HCT116 (cell line): ENCODE measurements at regions not wholly inside any gene's neighbourhood (a gene's known extent, or its start where the extent isn't known, plus 50 kb on each side); places are given as distances from the start of the nearest gene placed in this dataset.

Source experiments
- ATAC-seq: fragments of 200-7000 bp; cut with Tn5 transposase; 2 replicates; pipeline ENCODE4 v1.9.1; 2020; ENCODE audit warnings: mild to moderate bottlenecking, moderate library complexity
- BruUV-seq: library from RNA; stranded (reverse); fragments of 400-500 nt; replicated peaks from 2 replicates; lab custom pipeline; 2021; lab: Mats Ljungman, UMichigan
- CTCF ChIA-PET: fragments of 300-600 bp; sonication (Branson Sonifier 250); formaldehyde crosslinking; loops from one replicate; lab custom pipeline; 2021; ENCODE audit warnings: antibody characterized with exemption; lab: Charles Lee
- POLR2A ChIA-PET: fragments of 300-600, 350-600 bp; sonication (Branson Sonifier 250); formaldehyde crosslinking; loops from one replicate; lab custom pipeline; 2021; ENCODE audit warnings: antibody characterized with exemption; lab: Charles Lee
- RAD21 ChIA-PET, 2 experiments: fragments of 300-600 bp; sonication (Branson Sonifier 250); formaldehyde crosslinking; loops; one replicate each; lab custom pipeline; 2023; ENCODE audit warnings: low total read pairs in 2 of 2; ENCODE audit not compliant: uncharacterized antibody in 2 of 2, unreplicated experiment in 2 of 2, low non-redundant PET in 1 of 2; lab: Charles Lee
- DNase-seq: peaks from one replicate; pipeline ENCODE4 v3.0.0-alpha.2; 2010; ENCODE audit warnings: low read depth, low spot score
- H2AFZ ChIP-seq: fragments of 200-600 bp; shearing (Covaris generic), sonication (generic); 2 replicates; pipeline ENCODE4 v1.6.1; 2017; ENCODE audit warnings: low read depth, mixed run types, mixed read lengths, antibody characterized with exemption, low read length; ENCODE audit not compliant: poor library complexity, severe bottlenecking
- H3K27ac ChIP-seq: 2 replicates; pipeline ENCODE4 v1.5.1; 2012; ENCODE audit warnings: low read depth, low read length
- H3K27me3 ChIP-seq: fragments of 200-600 bp; sonication (generic); 2 replicates; pipeline ENCODE4 v1.6.1; 2016; ENCODE audit warnings: mixed run types, low read length, mixed read lengths; ENCODE audit not compliant: insufficient read depth
- H3K36me3 ChIP-seq, 2 experiments: fragments of 200-500 bp in 1 of 2; fragments of 200-600 bp in 1 of 2; sonication (Bioruptor generic) in 1 of 2; sonication (generic) in 1 of 2; 2 replicates each; pipeline versions ENCODE4 v1.5.1 to v1.6.1; 2014 to 2016; ENCODE audit warnings: low read length in 2 of 2, inconsistent platforms in 1 of 2, mixed read lengths in 1 of 2, mixed run types in 1 of 2; ENCODE audit not compliant: insufficient read depth in 2 of 2, control insufficient read depth in 1 of 2
- H3K4me1 ChIP-seq, 2 experiments: fragments of 200-600 bp in 1 of 2; sonication (generic) in 1 of 2; 2 replicates each; pipeline versions ENCODE4 v1.5.1 to v1.6.1; 2012 to 2017; ENCODE audit warnings: low read length in 2 of 2, inconsistent platforms in 1 of 2, mild to moderate bottlenecking in 1 of 2, mixed read lengths in 1 of 2, mixed run types in 1 of 2, moderate library complexity in 1 of 2; ENCODE audit not compliant: insufficient read depth in 2 of 2, control insufficient read depth in 1 of 2
- H3K4me2 ChIP-seq: fragments of 200-600 bp; sonication (generic); 2 replicates; pipeline ENCODE4 v1.6.1; 2017; ENCODE audit warnings: mixed run types, low read length, mixed read lengths
- H3K4me3 ChIP-seq, 2 experiments: fragments of 200-600 bp in 1 of 2; sonication (generic) in 1 of 2; replicated peaks in 1 of 2; 2 replicates each; pipeline ENCODE4 v1.5.1; 2011 to 2016; ENCODE audit warnings: low read length in 2 of 2, control low read depth in 1 of 2, low read depth in 1 of 2, mild to moderate bottlenecking in 1 of 2, mixed read lengths in 1 of 2, mixed run types in 1 of 2
- H3K79me2 ChIP-seq: fragments of 200-600 bp; sonication (generic); 2 replicates; pipeline ENCODE4 v1.6.1; 2017; ENCODE audit warnings: mild to moderate bottlenecking, mixed run types, low read length, moderate library complexity, mixed read lengths; ENCODE audit not compliant: insufficient read depth
- H3K9ac ChIP-seq: fragments of 200-600 bp; sonication (generic); 2 replicates; pipeline ENCODE4 v1.6.1; 2016; ENCODE audit warnings: low read length, mixed read lengths
- H3K9me2 ChIP-seq: fragments of 200-600 bp; sonication (generic), shearing (Covaris generic); 2 replicates; pipeline ENCODE4 v1.6.1; 2017; ENCODE audit warnings: mixed run types, mild to moderate bottlenecking, moderate library complexity; ENCODE audit not compliant: insufficient read depth
- H3K9me3 ChIP-seq, 2 experiments: fragments of 200-500 bp in 1 of 2; fragments of 200-600 bp in 1 of 2; sonication (Bioruptor generic) in 1 of 2; sonication (generic) in 1 of 2; 2 replicates each; pipeline ENCODE4 v1.6.1; 2014 to 2017; ENCODE audit warnings: low read length in 2 of 2, mixed read lengths in 2 of 2, inconsistent platforms in 1 of 2, low read depth in 1 of 2, mild to moderate bottlenecking in 1 of 2, mixed run types in 1 of 2, moderate library complexity in 1 of 2; ENCODE audit not compliant: control insufficient read depth in 1 of 2, insufficient read depth in 1 of 2
- H4K20me1 ChIP-seq: fragments of 200-600 bp; sonication (generic), shearing (Covaris generic); 2 replicates; pipeline ENCODE4 v1.6.1; 2017; ENCODE audit warnings: mixed run types, mild to moderate bottlenecking, moderate library complexity; ENCODE audit not compliant: insufficient read depth
- CBX3 ChIP-seq: IDR thresholded peaks from 2 replicates; pipeline ENCODE4 v1.6.1; 2012; ENCODE audit warnings: low read depth
- CEBPB ChIP-seq: IDR thresholded peaks from 2 replicates; pipeline ENCODE4 v1.6.1; 2012; ENCODE audit warnings: low read depth
- ELF1 ChIP-seq: IDR thresholded peaks from 2 replicates; pipeline ENCODE4 v1.6.1; 2012; ENCODE audit warnings: low read depth, borderline replicate concordance
- EZH2 ChIP-seq: fragments of 200-600 bp; sonication (generic); IDR thresholded peaks from 2 replicates; pipeline ENCODE4 v1.6.1; 2017; ENCODE audit warnings: antibody characterized with exemption, mixed run types
- EZH2phosphoT487 ChIP-seq: fragments of 200-600 bp; IDR thresholded peaks from 2 replicates; pipeline ENCODE4 v1.6.1; 2018; ENCODE audit warnings: antibody characterized with exemption, borderline replicate concordance
- FOSL1 ChIP-seq: IDR thresholded peaks from 2 replicates; pipeline ENCODE4 v1.6.1; 2012; ENCODE audit warnings: low read depth
- MAX ChIP-seq: IDR thresholded peaks from 2 replicates; pipeline ENCODE4 v1.6.1; 2012
- POLR2A ChIP-seq: IDR thresholded peaks from 2 replicates; pipeline ENCODE4 v1.7.0; 2011; ENCODE audit warnings: borderline replicate concordance; ENCODE audit not compliant: insufficient read depth, insufficient read length; ENCODE audit errors: extremely low read depth
- POLR2AphosphoS5 ChIP-seq: IDR thresholded peaks from 2 replicates; pipeline ENCODE4 v1.6.1; 2011; ENCODE audit warnings: mild to moderate bottlenecking, low read depth, low read length, moderate library complexity
- RAD21 ChIP-seq: IDR thresholded peaks from 2 replicates; pipeline ENCODE4 v1.6.1; 2012; ENCODE audit warnings: low read depth, mild to moderate bottlenecking
- SIN3A ChIP-seq: IDR thresholded peaks from 2 replicates; pipeline ENCODE4 v1.6.1; 2012; ENCODE audit warnings: low read depth
- SP1 ChIP-seq: IDR thresholded peaks from 2 replicates; pipeline ENCODE4 v1.6.1; 2012; ENCODE audit warnings: low read depth
- SRF ChIP-seq: IDR thresholded peaks from 2 replicates; pipeline ENCODE4 v1.6.1; 2012; ENCODE audit warnings: low read depth
- YY1 ChIP-seq: IDR thresholded peaks from 2 replicates; pipeline ENCODE4 v1.6.1; 2011; ENCODE audit warnings: low read length, low read depth, moderate library complexity, mild to moderate bottlenecking; ENCODE audit not compliant: insufficient replicate concordance; ENCODE audit errors: extremely low read depth
- intact Hi-C: fragments of 100-400 bp; cut with micrococcal nuclease; formaldehyde crosslinking; loops from 2 replicates; pipeline ENCODE4 v1.10.0; 2022
- TF ChIP-seq, protein P1 (sequence below): IDR thresholded peaks from 2 replicates; pipeline ENCODE4 v1.6.1; 2012; ENCODE audit warnings: low read depth
- TF ChIP-seq, protein P2 (sequence below): IDR thresholded peaks from 2 replicates; pipeline ENCODE4 v1.6.1; 2011; ENCODE audit warnings: mild to moderate bottlenecking, low read length, moderate library complexity; ENCODE audit not compliant: insufficient replicate concordance; ENCODE audit errors: extremely low read depth

DNA sequence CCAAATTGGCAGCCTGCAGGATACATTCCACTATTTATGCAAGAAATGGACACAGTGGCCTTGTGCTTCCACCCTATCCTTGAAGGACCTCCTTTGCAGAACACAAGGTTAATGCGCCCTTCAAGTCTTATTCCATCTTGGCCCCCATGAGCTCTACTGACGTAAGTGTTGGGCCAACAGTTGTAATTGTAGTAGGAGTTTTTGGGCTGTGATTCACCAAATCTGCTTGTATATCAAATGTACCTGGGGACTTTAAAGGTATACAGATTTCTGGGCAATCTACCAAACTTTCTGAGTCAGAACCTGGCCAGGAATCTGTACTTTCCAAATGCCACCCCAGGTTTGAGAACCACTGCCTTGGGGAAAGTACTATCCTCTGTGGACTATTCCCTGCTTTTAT lies 100.9 kb upstream of the MARK1 start (continued):
- TF ChIP-seq MAX (0 out of 2 replicates have a peak, but pooled peaks have one; percentile 18), EZH2 (no peak), SRF (no peak), FOSL1 (peak; percentile 75)
- TF ChIP-seq, protein P1, sequence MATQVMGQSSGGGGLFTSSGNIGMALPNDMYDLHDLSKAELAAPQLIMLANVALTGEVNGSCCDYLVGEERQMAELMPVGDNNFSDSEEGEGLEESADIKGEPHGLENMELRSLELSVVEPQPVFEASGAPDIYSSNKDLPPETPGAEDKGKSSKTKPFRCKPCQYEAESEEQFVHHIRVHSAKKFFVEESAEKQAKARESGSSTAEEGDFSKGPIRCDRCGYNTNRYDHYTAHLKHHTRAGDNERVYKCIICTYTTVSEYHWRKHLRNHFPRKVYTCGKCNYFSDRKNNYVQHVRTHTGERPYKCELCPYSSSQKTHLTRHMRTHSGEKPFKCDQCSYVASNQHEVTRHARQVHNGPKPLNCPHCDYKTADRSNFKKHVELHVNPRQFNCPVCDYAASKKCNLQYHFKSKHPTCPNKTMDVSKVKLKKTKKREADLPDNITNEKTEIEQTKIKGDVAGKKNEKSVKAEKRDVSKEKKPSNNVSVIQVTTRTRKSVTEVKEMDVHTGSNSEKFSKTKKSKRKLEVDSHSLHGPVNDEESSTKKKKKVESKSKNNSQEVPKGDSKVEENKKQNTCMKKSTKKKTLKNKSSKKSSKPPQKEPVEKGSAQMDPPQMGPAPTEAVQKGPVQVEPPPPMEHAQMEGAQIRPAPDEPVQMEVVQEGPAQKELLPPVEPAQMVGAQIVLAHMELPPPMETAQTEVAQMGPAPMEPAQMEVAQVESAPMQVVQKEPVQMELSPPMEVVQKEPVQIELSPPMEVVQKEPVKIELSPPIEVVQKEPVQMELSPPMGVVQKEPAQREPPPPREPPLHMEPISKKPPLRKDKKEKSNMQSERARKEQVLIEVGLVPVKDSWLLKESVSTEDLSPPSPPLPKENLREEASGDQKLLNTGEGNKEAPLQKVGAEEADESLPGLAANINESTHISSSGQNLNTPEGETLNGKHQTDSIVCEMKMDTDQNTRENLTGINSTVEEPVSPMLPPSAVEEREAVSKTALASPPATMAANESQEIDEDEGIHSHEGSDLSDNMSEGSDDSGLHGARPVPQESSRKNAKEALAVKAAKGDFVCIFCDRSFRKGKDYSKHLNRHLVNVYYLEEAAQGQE, result no peak

DNA sequence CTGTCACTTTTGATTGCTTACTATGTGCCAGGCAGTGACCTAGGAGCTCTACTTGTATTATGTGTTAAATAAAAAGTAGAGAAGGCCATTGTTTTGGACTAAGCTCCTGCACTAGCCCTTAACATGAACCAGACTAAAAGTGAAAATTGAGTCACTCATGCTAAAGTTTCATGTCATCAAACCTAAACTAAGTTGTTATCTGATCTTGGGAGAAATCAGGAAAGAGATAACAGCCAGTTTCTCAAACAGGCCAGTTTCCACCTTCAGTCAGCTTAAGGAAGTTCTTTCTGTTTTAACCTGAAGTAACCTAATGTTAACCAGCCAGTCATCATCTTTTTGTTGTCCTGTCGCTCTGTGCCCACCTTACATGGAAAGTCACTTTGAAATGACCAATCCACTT lies 102.1 kb upstream of the MARK1 start:
- no peaks in the 10 kb centered on the region for H3K79me2 ChIP-seq
- ATAC-seq, result no peak
- no peaks in the 10 kb centered on the region for H3K9me2 ChIP-seq
- ChIA-PET POLR2A (no interaction called here), RAD21 (no interaction called here), CTCF (no interaction called here)
- no TSS peak for BruUV-seq
- H3K36me3 ChIP-seq, result no peaks in the 10 kb centered on the region
- no peaks in the 10 kb centered on the region for H4K20me1 ChIP-seq
- no peak overlapping the region for H3K9ac ChIP-seq
- no peak overlapping the region for H3K4me2 ChIP-seq
- no peak overlapping the region for H3K27ac ChIP-seq
- H3K4me1 ChIP-seq, result peaks cover 4 to 16% of the 10 kb centered on the region in 2 experiments; a peak in 3 of 4 replicates
- H2AFZ ChIP-seq, result no peak overlapping the region
- no peaks in the 10 kb centered on the region for H3K9me3 ChIP-seq
- DNase-seq, result no peak
- H3K27me3 ChIP-seq, result no peaks in the 10 kb centered on the region
- TF ChIP-seq SIN3A, result no peak
- no peak for TF ChIP-seq SP1
- TF ChIP-seq YY1, result no peak
- TF ChIP-seq RAD21, result no peak
- no peak for TF ChIP-seq SRF
- TF ChIP-seq, protein P2, sequence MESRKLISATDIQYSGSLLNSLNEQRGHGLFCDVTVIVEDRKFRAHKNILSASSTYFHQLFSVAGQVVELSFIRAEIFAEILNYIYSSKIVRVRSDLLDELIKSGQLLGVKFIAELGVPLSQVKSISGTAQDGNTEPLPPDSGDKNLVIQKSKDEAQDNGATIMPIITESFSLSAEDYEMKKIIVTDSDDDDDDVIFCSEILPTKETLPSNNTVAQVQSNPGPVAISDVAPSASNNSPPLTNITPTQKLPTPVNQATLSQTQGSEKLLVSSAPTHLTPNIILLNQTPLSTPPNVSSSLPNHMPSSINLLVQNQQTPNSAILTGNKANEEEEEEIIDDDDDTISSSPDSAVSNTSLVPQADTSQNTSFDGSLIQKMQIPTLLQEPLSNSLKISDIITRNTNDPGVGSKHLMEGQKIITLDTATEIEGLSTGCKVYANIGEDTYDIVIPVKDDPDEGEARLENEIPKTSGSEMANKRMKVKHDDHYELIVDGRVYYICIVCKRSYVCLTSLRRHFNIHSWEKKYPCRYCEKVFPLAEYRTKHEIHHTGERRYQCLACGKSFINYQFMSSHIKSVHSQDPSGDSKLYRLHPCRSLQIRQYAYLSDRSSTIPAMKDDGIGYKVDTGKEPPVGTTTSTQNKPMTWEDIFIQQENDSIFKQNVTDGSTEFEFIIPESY, result no peak
- no peak for TF ChIP-seq EZH2
- no peak for TF ChIP-seq POLR2AphosphoS5
- TF ChIP-seq CEBPB, result no peak
- TF ChIP-seq POLR2A, result no peak
- no peak for TF ChIP-seq MAX
- TF ChIP-seq EZH2phosphoT487, result no peak
- no peak for TF ChIP-seq ELF1
- no peak for TF ChIP-seq CBX3
- intact Hi-C loops, result no loop called here
- H3K4me3 ChIP-seq, result no peak overlapping the region
